ENCODE measurements at regions not wholly inside any gene's neighbourhood (a gene's known extent, or its start where the extent isn't known, plus 50 kb on each side); places are given as distances from the start of the nearest gene placed in this dataset.

DNA sequence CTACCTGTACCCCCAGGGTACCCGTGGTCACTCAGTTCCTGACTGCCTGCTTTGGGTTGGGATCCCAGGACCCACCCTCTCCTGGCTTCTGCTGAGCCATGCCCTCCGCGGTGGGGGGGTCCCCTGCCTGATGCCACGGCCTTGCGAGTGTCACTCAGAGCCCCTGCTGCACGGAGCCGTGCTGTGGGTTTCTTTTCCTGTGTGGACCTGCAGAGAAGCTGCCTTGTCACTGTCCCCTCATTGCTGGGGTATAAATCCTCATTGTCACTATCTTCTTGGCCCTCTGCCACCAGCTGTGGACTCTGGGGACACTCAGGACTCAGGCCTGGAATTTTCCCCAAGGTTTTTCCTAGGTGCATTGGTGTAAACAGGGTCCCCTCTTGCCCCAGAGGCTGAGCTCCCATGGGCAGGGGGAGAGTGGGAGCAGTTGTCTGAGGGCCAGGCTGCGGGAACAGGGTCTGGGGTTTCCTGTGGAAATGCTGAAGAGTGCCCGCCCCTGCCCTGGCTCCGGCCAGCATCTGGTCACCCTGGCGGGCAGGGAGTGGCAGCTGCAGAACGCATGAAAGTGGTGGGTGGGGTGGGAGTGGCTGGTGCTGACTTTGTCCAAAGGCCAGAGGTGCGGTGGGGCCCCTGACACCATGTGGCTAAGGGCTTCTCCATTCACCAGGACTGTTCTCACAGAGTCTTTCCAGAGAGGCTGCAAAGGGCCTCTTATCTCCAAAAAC is 191.7 kb downstream of the GOLGA6L6 start:
- intact Hi-C loops (cut with micrococcal nuclease; ENCODE audit: unreplicated experiment): no loop called here
- DNase-seq (ENCODE audit: low spot score): no peak
- CTCF ChIA-PET (ENCODE audit: unreplicated experiment): no interaction called here
- Histone ChIP-seq H3K4me2 (ENCODE audit: low read length) (no peak overlapping the region), H3K27ac (ENCODE audit: low read depth, low read length, poor library complexity, severe bottlenecking) (no peak overlapping the region), H3K4me1 (ENCODE audit: insufficient read depth, low read length, poor library complexity, severe bottlenecking) (no peaks in the 10 kb centered on the region), H3K79me2 (ENCODE audit: insufficient read depth, low read depth, low read length) (no peaks in the 10 kb centered on the region), H3K36me3 (ENCODE audit: insufficient read depth, low read length) (no peaks in the 10 kb centered on the region), H4K20me1 (ENCODE audit: insufficient read depth, low read length) (no peaks in the 10 kb centered on the region), H3K9me2 (ENCODE audit: insufficient read depth, low read length) (no peaks in the 10 kb centered on the region), H3K9me3 (ENCODE audit: low read length) (no peaks in the 10 kb centered on the region), H3K4me3 (ENCODE audit: low read depth, low read length, poor library complexity, severe bottlenecking) (no peak overlapping the region), H2AFZ (ENCODE audit: low read length) (no peak overlapping the region)
- POLR2A ChIA-PET: no interaction called here
- no peak for TF ChIP-seq EZH2phosphoT487 (IDR thresholded peaks at IDR 0.05; ENCODE audit: borderline replicate concordance, low read depth, low read length)
- no peak for TF ChIP-seq CTCF (conservative IDR thresholded peaks at IDR 0.05; ENCODE audit: low read length)
- BruUV-seq (replicated peaks): no TSS peak

DNA sequence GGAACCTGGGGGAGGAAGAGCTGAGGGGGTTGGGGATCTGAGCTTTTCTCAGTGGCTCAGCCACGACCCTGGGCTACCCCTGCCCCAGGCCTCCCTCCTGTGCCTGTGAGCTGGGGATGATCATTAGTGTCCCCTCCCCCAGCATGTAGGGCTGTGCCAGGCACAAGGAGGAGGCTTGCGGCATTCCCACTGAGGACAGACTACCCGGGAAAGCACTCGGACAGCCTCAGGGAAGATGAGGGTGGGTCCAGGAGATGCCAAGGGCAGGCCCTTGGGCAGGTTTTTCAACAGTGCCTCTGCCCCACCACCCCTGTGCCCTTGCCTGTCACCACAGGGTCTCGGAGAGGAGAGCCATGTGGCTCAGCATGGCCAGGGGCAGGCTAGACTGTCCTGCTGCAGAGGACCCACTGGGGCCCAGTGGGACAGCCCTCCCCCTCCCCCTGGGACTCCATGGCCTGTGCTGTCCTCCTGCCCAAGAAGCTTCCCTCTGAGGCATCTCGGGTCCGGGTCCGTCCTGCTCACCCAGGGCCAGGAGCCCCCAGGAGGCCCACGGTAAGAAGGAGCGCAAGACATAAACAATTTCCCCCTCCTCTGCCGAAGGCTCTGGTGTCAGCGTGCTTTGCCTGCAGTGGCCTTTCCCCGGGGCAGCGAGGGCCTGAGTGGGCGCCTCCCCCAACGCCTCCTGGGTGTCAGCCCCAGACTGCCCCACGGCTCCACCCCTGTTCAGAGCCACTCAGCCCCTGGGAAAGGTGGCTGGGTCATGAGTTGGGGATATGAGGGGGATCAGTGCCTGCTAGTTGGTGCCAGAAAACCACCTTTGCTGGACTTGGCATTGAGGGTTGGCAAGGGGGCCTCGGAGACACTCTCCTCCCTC is 192.5 kb downstream of the GOLGA6L6 start:
- CTCF ChIA-PET (ENCODE audit: unreplicated experiment): no interaction called here
- POLR2A ChIA-PET: no interaction called here
- no peaks in the 10 kb centered on the region for H3K4me1 ChIP-seq (ENCODE audit: insufficient read depth, low read length, poor library complexity, severe bottlenecking)

More for the DNA sequence above, 192.5 kb downstream of the GOLGA6L6 start:
- H3K36me3 ChIP-seq (ENCODE audit: insufficient read depth, low read length): no peaks in the 10 kb centered on the region
- DNase-seq (ENCODE audit: low spot score): no peak
- no peaks in the 10 kb centered on the region for H3K79me2 ChIP-seq (ENCODE audit: insufficient read depth, low read depth, low read length)
- H3K4me2 ChIP-seq (ENCODE audit: low read length): no peak overlapping the region
- TF ChIP-seq EZH2phosphoT487 (IDR thresholded peaks at IDR 0.05; ENCODE audit: borderline replicate concordance, low read depth, low read length): no peak
- TF ChIP-seq CTCF (conservative IDR thresholded peaks at IDR 0.05; ENCODE audit: low read length): no peak
- no peaks in the 10 kb centered on the region for H3K9me2 ChIP-seq (ENCODE audit: insufficient read depth, low read length)
- H2AFZ ChIP-seq (ENCODE audit: low read length): no peak overlapping the region
- no peaks in the 10 kb centered on the region for H3K9me3 ChIP-seq (ENCODE audit: low read length)
- no TSS peak for BruUV-seq (replicated peaks)
- no peaks in the 10 kb centered on the region for H4K20me1 ChIP-seq (ENCODE audit: insufficient read depth, low read length)
- no peak overlapping the region for H3K4me3 ChIP-seq (ENCODE audit: low read depth, low read length, poor library complexity, severe bottlenecking)
- intact Hi-C loops (cut with micrococcal nuclease; ENCODE audit: unreplicated experiment): no loop called here
- no peak overlapping the region for H3K27ac ChIP-seq (ENCODE audit: low read depth, low read length, poor library complexity, severe bottlenecking)
